ENCODE measurements at regions not wholly inside any gene's neighbourhood (a gene's known extent, or its start where the extent isn't known, plus 50 kb on each side); places are given as distances from the start of the nearest gene placed in this dataset.

GRCh38 chr15:38164061-38164460 is 88.6 kb upstream of the SPRED1 start:
- in situ Hi-C loops (cut with MboI; ENCODE audit: low sequenced_read_pairs): no loop called here

GRCh38 chr15:38164507-38164906 is 88.1 kb upstream of the SPRED1 start:
- in situ Hi-C loops (cut with MboI; ENCODE audit: low sequenced_read_pairs): no loop called here

- in situ Hi-C loops (cut with MboI; ENCODE audit: low sequenced_read_pairs): no loop called here
These were observed 84.1 kb upstream of the SPRED1 start for GRCh38 chr15:38168467-38169070.

GRCh38 chr15:38171973-38172372 is 80.7 kb upstream of the SPRED1 start:
- in situ Hi-C loops (cut with MboI; ENCODE audit: low sequenced_read_pairs): no loop called here

DNA sequence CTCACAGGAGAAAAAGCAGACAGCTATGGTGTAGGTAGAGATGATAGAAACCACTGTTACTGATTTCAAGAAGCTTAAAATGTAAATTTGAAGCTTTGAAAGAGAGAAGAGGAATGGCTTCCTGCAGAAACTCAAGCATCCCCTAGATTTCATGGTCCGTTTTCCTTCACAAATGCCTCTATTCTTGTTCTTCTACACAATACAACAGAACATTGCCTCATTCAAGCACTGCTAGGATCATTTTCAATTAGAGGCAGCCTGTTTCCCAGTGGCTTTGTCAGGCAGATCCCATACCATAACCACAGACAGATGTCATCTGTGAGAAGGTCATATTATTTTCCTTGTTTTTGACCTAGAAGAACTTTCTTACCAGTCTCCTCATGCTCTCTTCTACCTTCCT is 77.9 kb upstream of the SPRED1 start:
- in situ Hi-C loops (cut with MboI; ENCODE audit: low sequenced_read_pairs): no loop called here

GRCh38 chr15:38176155-38176554 is 76.5 kb upstream of the SPRED1 start:
- in situ Hi-C loops (cut with MboI; ENCODE audit: low sequenced_read_pairs): no loop called here

DNA sequence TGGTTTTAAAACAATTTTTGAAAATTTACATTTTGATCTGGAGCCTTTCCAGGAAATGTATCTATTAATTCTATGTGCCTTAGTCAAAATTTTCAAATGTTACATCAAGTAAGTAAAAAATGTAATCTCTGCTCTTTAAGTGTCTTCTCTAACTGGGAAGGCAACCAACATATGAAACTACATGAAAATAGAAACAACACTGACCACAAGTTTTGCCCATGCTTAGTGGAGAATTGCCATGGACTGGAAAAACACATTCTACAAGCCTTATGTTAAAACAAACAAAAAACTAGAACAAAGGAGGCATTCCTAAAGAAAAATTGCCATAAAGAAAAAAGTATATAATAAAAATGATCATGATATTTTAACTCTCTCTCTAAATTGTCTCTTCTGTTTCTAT is 75.9 kb upstream of the SPRED1 start:
- in situ Hi-C loops (cut with MboI; ENCODE audit: low sequenced_read_pairs): no loop called here

DNA sequence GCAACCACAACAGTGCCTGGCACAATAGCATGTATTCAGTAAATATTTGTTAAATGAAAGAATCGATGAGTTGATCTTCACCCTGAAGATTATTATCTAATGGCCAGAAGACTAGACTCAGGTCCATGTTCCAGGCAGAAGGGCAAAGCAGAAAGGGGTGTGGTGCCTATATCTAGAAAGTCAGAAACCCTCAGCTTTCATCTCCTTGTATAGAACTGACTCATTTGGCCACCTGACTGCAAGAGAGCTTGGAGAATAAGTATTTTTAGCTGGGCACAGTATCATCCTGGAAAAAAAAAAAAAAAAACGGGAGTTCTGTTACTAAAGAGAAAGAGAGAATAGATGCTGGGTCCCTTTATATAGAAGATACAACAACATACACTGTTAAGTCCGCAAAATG is 69.7 kb upstream of the SPRED1 start:
- in situ Hi-C loops (cut with MboI; ENCODE audit: low sequenced_read_pairs): no loop called here

DNA sequence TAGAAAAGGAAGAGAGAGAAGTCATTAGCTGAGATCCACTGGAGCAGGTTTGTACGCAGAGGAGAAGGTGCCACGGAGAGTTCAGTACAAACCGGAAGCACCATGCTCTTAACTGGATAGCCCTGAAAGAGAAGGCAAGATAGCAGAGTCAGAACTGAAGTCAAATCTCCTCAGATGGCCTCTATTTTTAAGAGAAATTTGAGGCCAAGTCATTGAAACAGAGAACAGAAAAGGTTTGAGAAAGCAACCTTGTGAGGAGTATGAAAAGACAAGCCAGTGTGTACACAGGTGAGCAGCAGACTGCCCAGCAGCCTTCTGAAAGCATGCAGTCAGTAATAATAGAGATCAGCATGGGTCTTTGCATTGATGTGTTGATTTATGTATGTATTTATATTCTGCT is 66.1 kb upstream of the SPRED1 start:
- in situ Hi-C loops (cut with MboI; ENCODE audit: low sequenced_read_pairs): no loop called here

GRCh38 chr15:38187630-38188313 is 64.9 kb upstream of the SPRED1 start:
- in situ Hi-C loops (cut with MboI; ENCODE audit: low sequenced_read_pairs): no loop called here

DNA sequence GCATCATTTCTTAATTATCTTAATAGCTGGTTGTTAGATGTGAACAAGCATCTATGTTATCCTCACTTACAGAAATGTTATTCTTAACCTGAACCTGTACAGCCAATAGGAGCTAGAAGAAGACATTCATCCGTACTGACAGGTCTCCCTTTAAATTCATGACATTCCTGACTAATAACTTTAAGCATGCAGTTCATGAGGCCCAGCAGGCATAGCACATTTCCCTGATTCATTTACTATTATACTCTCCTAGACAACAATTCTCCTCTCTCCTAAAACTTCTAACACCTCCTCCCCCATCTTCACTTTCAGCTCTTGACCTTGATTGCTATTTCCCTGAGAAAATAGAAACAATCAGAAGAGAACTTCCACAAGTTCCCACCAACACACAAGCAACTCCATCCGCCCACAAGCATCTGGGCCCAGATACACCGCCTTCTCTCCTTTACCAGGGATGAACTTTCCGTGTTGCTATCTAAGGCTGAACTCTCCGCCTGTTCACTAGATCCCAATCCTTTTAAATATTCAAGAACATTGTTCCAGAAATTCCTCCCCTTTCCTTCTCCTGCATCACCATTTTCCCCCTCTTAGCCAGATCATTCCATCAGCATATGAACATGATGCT is 62.9 kb upstream of the SPRED1 start:
- in situ Hi-C loops (cut with MboI; ENCODE audit: low sequenced_read_pairs): no loop called here

- in situ Hi-C loops (cut with MboI; ENCODE audit: low sequenced_read_pairs): no loop called here
These were observed 62.1 kb upstream of the SPRED1 start for GRCh38 chr15:38190501-38190900.

DNA sequence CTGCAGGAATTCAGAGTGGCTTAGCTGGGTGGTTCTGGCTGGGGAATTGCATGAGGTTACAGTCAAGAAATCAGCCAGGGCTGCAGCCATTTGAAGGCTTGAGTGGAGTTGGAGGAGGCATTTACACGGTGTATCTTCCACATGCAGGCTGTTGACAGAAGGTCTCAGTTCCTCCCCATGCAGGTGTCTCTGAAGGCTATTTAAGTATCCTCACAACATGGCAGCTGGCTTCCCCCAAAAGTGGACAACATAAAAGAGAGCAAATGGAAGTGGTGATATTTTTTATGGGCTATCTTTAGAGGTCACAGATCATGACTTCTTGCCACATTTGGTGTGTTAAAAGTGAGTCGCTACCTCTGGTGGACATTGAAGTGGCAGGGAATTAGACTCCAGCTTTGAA is 60.1 kb upstream of the SPRED1 start:
- in situ Hi-C loops (cut with MboI; ENCODE audit: low sequenced_read_pairs): no loop called here

- in situ Hi-C loops (cut with MboI; ENCODE audit: low sequenced_read_pairs): no loop called here
These were observed 59.1 kb upstream of the SPRED1 start for GRCh38 chr15:38193496-38193895.

DNA sequence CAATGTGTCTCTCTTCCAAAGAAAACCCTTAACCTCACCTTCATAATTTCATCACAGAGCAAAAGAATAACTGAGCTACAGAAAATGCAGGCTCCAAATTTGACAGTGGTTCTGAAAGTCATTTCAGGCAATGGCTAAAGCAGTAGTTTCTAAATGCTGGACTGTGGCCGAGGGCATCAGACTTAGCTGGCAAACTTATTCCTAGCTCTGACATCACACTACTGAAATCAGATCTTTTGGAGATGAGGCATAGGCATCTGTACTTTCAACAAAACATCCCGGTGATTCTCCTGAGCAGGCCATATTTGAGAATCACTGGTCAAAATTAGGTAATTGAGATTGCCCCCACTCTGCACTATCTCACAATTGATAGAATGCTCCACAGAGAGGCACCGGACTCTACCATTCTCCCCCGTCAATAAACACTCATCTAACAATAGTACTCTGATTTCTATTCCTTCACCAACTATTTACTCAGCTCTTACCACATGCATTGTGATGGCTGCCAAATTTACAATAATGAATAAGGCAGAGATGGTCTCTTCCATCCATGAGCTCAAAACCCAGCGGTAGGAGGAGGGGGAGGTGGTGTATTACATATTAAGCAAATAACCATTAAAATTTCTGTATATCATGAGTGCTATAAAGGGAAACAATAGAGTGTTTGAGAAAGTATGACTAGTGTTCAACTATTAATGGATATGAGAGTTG is 57.3 kb upstream of the SPRED1 start:
- in situ Hi-C loops (cut with MboI; ENCODE audit: low sequenced_read_pairs): no loop called here

DNA sequence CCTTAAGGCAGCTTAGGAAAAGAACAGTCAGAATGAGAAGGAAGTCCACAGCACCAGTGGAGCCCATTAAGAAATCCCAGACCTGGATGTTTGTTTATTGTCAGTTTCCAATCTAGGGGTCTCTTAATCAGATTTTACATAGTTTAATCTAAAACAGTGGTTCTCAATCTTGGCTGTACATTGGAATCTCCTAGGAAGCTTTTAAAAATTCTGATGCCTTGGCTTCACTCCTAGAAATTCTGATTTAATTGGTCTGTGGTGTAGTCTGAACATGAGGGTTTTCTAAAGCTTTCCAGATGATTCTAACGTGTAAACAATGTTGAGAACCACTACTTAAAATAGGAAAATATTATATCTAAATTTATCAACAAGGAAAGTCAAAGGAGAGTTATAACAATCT is 56.6 kb upstream of the SPRED1 start:
- in situ Hi-C loops (cut with MboI; ENCODE audit: low sequenced_read_pairs): no loop called here

DNA sequence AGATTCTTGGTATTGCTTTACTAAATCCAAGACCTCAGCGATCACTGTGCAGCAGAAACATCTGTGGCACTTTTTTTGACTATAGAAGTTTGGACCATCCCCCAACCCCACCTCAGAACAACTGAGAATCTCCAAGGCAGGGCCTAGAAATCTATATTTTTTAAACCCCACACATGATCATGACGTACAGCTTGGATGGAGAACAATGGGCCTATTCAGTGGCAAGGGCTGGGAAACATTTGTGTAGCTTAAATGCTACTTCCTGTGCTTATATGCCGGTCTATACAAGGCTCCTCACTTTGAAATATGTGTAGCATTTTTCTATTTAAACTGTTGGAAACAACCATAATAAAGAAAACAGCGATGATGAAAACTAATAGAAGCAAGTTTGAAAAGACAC is 55.1 kb upstream of the SPRED1 start:
- in situ Hi-C loops (cut with MboI; ENCODE audit: low sequenced_read_pairs): no loop called here

DNA sequence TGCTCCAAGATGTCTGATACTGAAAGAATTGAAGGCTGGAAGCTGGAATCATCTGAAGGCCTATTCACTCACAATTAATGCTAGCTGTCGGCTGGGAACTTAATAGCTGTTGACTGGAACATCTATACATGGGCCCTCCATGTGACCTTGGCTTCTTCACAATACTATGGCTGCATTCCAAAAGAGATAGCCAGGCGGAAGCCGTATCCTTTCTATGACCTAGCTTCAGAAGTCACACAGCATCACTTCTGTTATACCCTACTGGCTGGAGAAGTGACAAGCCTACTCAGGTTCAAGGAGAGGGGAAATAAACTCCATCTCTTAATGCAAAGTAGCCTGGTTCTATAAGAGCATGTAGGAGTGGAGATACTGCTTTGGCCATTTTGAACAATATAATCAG is 50.9 kb upstream of the SPRED1 start:
- in situ Hi-C loops (cut with MboI; ENCODE audit: low sequenced_read_pairs): no loop called here

GRCh38 chr15:38202361-38202760 is 50.3 kb upstream of the SPRED1 start:
- in situ Hi-C loops (cut with MboI; ENCODE audit: low sequenced_read_pairs): no loop called here
